BE2C (cell line): ENCODE measurements at regions not wholly inside any gene's neighbourhood (a gene's known extent, or its start where the extent isn't known, plus 50 kb on each side); places are given as distances from the start of the nearest gene placed in this dataset.

Experiments
- DNase-seq: peaks from one replicate; pipeline ENCODE4 v3.0.0-alpha.2; 2020
- H3K27me3 ChIP-seq: fragments of 250-450 bp; sonication (Bioruptor Pico); 2 replicates; pipeline ENCODE4 v1.5.1; 2020; ENCODE audit warnings: mild to moderate bottlenecking
- H3K36me3 ChIP-seq: fragments of 250-450 bp; sonication (Bioruptor Pico); 2 replicates; pipeline ENCODE4 v1.5.1; 2020; ENCODE audit warnings: mild to moderate bottlenecking
- H3K4me1 ChIP-seq: fragments of 250-450 bp; sonication (Bioruptor Pico); 2 replicates; pipeline ENCODE4 v1.5.1; 2020
- H3K4me3 ChIP-seq: 2 replicates; pipeline ENCODE4 v1.5.1; 2011; ENCODE audit warnings: low read depth, low read length
- H3K9me3 ChIP-seq: fragments of 250-450 bp; sonication (Bioruptor Pico); 2 replicates; pipeline ENCODE4 v1.5.1; 2020
- TF ChIP-seq, protein P1 (sequence below): IDR thresholded peaks from 2 replicates; pipeline ENCODE4 v1.5.1; 2012; ENCODE audit warnings: mild to moderate bottlenecking, low read depth, low read length

DNA sequence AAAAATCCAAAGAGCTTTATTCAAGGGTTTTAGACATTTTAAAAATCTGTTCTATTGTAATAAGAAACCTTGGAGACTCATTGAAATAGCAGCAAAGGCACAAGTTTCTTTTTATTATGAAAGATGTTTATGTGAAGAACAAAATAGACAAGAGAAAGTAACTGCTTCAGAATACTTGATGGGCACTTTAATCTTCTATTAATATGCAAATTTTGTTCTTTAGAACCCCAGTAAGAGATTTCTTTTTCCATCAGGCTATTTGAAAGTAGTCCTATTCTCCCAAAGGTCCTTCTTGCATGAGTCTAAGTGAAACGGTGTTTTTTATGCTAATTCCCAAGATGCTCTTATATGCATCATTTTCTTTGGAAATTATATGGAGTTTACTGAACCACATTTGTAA lies 602.0 kb downstream of the EFNA5 start:
- Histone ChIP-seq H3K4me1 (no peaks in the 10 kb centered on the region), H3K4me3 (no peak overlapping the region)

DNA sequence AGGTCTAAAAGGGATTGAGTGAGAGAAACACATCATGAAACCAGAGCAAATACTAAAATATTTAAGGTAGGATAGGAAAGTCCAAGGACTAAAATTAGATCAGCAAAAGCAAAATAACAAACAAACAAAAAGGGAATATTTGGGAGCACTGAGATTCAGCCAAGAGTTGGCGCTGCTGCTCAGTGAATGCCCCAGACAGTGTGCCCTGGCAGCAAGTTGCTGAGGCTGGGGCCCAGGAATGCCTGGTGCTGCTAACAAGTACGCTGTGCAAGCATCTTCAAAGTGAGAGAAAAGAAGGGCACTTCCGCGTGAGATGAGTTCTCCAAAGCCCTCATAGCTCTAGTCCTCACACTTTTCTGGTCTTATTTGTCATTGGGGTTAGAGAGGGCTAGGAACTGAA lies 603.3 kb downstream of the EFNA5 start:
- no peak for DNase-seq
- no peaks in the 10 kb centered on the region for H3K9me3 ChIP-seq
- H3K4me3 ChIP-seq: no peak overlapping the region
- H3K4me1 ChIP-seq: no peaks in the 10 kb centered on the region
- H3K27me3 ChIP-seq: no peaks in the 10 kb centered on the region
- no peaks in the 10 kb centered on the region for H3K36me3 ChIP-seq
- TF ChIP-seq, protein P1, sequence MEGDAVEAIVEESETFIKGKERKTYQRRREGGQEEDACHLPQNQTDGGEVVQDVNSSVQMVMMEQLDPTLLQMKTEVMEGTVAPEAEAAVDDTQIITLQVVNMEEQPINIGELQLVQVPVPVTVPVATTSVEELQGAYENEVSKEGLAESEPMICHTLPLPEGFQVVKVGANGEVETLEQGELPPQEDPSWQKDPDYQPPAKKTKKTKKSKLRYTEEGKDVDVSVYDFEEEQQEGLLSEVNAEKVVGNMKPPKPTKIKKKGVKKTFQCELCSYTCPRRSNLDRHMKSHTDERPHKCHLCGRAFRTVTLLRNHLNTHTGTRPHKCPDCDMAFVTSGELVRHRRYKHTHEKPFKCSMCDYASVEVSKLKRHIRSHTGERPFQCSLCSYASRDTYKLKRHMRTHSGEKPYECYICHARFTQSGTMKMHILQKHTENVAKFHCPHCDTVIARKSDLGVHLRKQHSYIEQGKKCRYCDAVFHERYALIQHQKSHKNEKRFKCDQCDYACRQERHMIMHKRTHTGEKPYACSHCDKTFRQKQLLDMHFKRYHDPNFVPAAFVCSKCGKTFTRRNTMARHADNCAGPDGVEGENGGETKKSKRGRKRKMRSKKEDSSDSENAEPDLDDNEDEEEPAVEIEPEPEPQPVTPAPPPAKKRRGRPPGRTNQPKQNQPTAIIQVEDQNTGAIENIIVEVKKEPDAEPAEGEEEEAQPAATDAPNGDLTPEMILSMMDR: no peak

More for the DNA sequence above, 602.0 kb downstream of the EFNA5 start:
- TF ChIP-seq, protein P1: no peak
- H3K36me3 ChIP-seq: no peaks in the 10 kb centered on the region
- no peak for DNase-seq
- H3K27me3 ChIP-seq: no peaks in the 10 kb centered on the region
- H3K9me3 ChIP-seq: no peaks in the 10 kb centered on the region

DNA sequence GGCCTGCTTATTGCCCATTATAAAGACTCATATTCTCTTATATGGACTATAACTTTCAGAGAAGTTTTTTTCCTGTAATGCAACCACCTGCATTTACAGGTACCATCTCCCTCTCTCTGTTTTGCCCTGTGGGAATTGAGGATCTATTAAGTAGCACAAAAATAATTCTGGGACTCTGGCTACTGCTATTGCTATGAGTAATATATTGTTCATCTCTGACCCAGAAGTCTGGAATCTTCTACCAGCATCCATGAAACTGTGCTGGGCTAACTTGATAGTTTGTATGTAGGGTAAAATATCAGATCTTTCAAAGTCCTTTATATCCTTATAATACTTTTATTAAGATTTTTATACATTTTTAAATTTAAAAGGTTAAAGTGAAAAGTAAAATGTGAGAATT lies 607.2 kb downstream of the EFNA5 start:
- Histone ChIP-seq H3K27me3 (no peaks in the 10 kb centered on the region), H3K4me1 (no peaks in the 10 kb centered on the region), H3K9me3 (no peaks in the 10 kb centered on the region), H3K36me3 (no peaks in the 10 kb centered on the region), H3K4me3 (no peak overlapping the region)
- DNase-seq: no peak
- TF ChIP-seq, protein P1: no peak

DNA sequence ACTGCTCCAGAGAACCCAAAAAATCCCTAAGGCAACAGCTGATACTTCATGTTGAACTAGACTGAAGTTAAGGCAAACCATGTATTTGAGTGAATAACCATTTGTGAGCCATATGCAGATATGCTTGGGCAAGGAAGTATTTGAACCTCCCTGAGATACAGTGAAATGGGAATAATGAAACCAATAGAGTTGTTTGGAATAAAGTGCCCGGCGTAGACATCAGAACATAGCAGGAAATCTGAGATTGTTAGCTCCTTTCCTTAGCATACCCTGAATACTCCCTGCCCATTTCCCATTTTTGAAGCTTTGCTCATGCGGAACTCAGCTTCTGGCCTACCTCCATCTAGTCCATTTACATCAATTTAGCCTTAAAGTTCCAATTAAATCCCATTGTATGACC lies 611.9 kb downstream of the EFNA5 start:
- Histone ChIP-seq H3K27me3 (no peaks in the 10 kb centered on the region), H3K4me1 (no peaks in the 10 kb centered on the region), H3K4me3 (no peak overlapping the region), H3K9me3 (no peaks in the 10 kb centered on the region), H3K36me3 (no peaks in the 10 kb centered on the region)
- no peak for DNase-seq
- TF ChIP-seq, protein P1: no peak

DNA sequence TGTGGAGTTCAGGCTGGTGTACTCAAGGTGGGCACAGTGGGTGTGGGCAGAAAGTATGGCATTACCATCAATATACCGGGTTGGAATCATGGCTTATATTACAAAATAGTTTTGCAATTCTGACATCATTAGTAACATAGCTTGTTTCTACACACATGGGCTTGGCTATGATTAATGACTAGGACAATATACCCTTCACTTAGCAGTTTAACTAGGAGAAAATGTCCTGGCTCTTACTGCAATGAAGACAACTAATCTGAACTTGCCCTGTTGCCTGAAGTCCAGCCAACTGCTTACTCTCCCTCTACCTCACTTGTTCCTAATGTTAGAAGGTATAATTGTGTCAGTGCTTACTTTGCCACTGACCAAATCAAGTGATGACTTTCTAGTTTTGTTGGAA lies 612.5 kb downstream of the EFNA5 start:
- Histone ChIP-seq H3K4me3 (no peak overlapping the region), H3K9me3 (no peaks in the 10 kb centered on the region), H3K27me3 (no peaks in the 10 kb centered on the region), H3K36me3 (no peaks in the 10 kb centered on the region), H3K4me1 (no peaks in the 10 kb centered on the region)
- DNase-seq: no peak
- TF ChIP-seq, protein P1: no peak

DNA sequence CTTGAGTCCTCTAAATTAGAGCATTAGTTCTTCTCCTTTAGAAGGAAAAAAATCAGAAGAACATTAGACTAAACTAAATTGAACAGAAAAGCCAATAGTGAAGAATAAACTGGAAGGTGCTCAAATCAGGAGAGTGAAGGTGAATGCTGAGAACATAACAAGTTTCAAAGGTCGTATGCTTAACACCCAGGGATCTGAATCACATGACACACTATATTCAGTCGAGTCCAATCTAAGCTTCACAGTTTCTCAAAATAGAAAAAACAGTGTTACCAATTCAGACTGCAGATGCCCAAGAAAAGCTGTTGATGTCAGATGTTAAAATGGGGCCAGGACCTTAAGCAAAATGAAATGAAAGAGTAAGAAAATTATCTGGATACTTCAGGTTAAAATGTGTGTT lies 614.5 kb downstream of the EFNA5 start:
- H3K4me1 ChIP-seq: no peaks in the 10 kb centered on the region
- no peaks in the 10 kb centered on the region for H3K27me3 ChIP-seq
- TF ChIP-seq, protein P1: no peak
- DNase-seq: no peak
- no peak overlapping the region for H3K4me3 ChIP-seq
- no peaks in the 10 kb centered on the region for H3K9me3 ChIP-seq
- H3K36me3 ChIP-seq: no peaks in the 10 kb centered on the region
